CD4-positive, alpha-beta T cell (primary cell): ENCODE measurements at regions not wholly inside any gene's neighbourhood (a gene's known extent, or its start where the extent isn't known, plus 50 kb on each side); places are given as distances from the start of the nearest gene placed in this dataset.

ENCODE experiments used
- ATAC-seq: fragments of 200-7000 bp; cut with Tn5 transposase; one replicate; pipeline ENCODE4 v1.10.0; 2022; ENCODE audit warnings: mild to moderate bottlenecking; ENCODE audit not compliant: poor library complexity
- CTCF ChIA-PET: fragments of 350-600 bp; sonication (Branson Sonifier 250); formaldehyde crosslinking; loops from one replicate; lab custom pipeline; 2021; ENCODE audit warnings: antibody characterized with exemption, inconsistent platforms; lab: Charles Lee
- POLR2A ChIA-PET: fragments of 350-600 bp; sonication (Branson Sonifier 250); formaldehyde crosslinking; loops from one replicate; lab custom pipeline; 2021; ENCODE audit warnings: antibody characterized with exemption, inconsistent platforms; lab: Charles Lee
- DNase-seq, 14 experiments: peaks; one replicate each; pipeline ENCODE4 v3.0.0-alpha.2; 2013 to 2020; ENCODE audit warnings: mixed read lengths in 2 of 14
- H3K27ac ChIP-seq, 2 donors: one replicate each; pipeline versions ENCODE4 v1.5.1 to v1.7.0; 2013; ENCODE audit warnings: low read length in 2 of 2, low read depth in 1 of 2, mild to moderate bottlenecking in 1 of 2
- H3K27me3 ChIP-seq, 2 experiments: 1 replicate in 1 of 2; 2 replicates in 1 of 2; pipeline versions ENCODE4 v1.6.1 to v1.7.0; 2013; ENCODE audit warnings: low read length in 2 of 2, control low read depth in 1 of 2, mild to moderate bottlenecking in 1 of 2, moderate library complexity in 1 of 2; ENCODE audit not compliant: insufficient read depth in 2 of 2, control insufficient read depth in 1 of 2
- H3K36me3 ChIP-seq: one replicate; pipeline ENCODE4 v1.6.1; 2013; ENCODE audit warnings: low read length, control low read depth; ENCODE audit not compliant: insufficient read depth
- H3K4me1 ChIP-seq: one replicate; pipeline ENCODE4 v1.6.1; 2013; ENCODE audit warnings: low read length, control low read depth; ENCODE audit not compliant: insufficient read depth
- H3K4me3 ChIP-seq: one replicate; pipeline ENCODE4 v1.5.1; 2013; ENCODE audit warnings: mild to moderate bottlenecking, low read length, moderate library complexity
- H3K9me3 ChIP-seq, 2 experiments: 1 replicate in 1 of 2; 2 replicates in 1 of 2; pipeline versions ENCODE4 v1.6.1 to v1.7.0; 2013; ENCODE audit warnings: low read length in 2 of 2, mild to moderate bottlenecking in 2 of 2, control low read depth in 1 of 2, moderate library complexity in 1 of 2; ENCODE audit not compliant: control insufficient read depth in 1 of 2, insufficient read depth in 1 of 2
- H3K27ac Mint-ChIP-seq: one replicate; pipeline ENCODE4 v1.8.0; 2020; ENCODE audit warnings: mixed read lengths
- H3K27me3 Mint-ChIP-seq: one replicate; pipeline ENCODE4 v1.8.0; 2021; ENCODE audit warnings: mixed read lengths
- H3K36me3 Mint-ChIP-seq: one replicate; pipeline ENCODE4 v1.8.0; 2021; ENCODE audit warnings: low read depth, mixed read lengths
- H3K4me1 Mint-ChIP-seq: one replicate; pipeline ENCODE4 v1.8.0; 2021; ENCODE audit warnings: low read depth, mixed read lengths
- H3K4me3 Mint-ChIP-seq: one replicate; pipeline ENCODE4 v1.8.0; 2020; ENCODE audit warnings: mild to moderate bottlenecking, mixed read lengths
- H3K9me3 Mint-ChIP-seq: one replicate; pipeline ENCODE4 v1.8.0; 2020; ENCODE audit warnings: mixed read lengths
- CTCF ChIP-seq: fragments of 200-600 bp; IDR thresholded peaks from one replicate; pipeline ENCODE4 v1.8.0; 2022; ENCODE audit warnings: antibody characterized with exemption, mild to moderate bottlenecking
- intact Hi-C, 2 experiments: fragments of 100-400 bp; cut with DNase I in 1 of 2; cut with micrococcal nuclease in 1 of 2; formaldehyde crosslinking; loops; one replicate each; pipeline versions ENCODE4 v1.15.1 to v1.9.0; 2023 to 2025; cut with DNase I, micrococcal nuclease

GRCh38 chr11:106619320-106619990 is 398.8 kb downstream of the GUCY1A2 start:
- Mint-ChIP-seq H3K27ac (no peak overlapping the region), H3K27me3 (no peaks in the 10 kb centered on the region), H3K4me3 (no peak overlapping the region), H3K4me1 (no peaks in the 10 kb centered on the region), H3K9me3 (peaks cover 2% of the 10 kb centered on the region), H3K36me3 (no peaks in the 10 kb centered on the region)
- H3K4me1 ChIP-seq: no peaks in the 10 kb centered on the region
- DNase-seq (no peak), ATAC-seq (no peak)
- H3K36me3 ChIP-seq: no peaks in the 10 kb centered on the region
- H3K27me3 ChIP-seq: no peaks in the 10 kb centered on the region
- no peak overlapping the region for H3K27ac ChIP-seq
- intact Hi-C loops: no loop called here
- ChIA-PET POLR2A (no interaction called here), CTCF (no interaction called here)
- no peak overlapping the region for H3K4me3 ChIP-seq
- no peaks in the 10 kb centered on the region for H3K9me3 ChIP-seq
- no peak for TF ChIP-seq CTCF

GRCh38 chr11:106621484-106621883 is 396.8 kb downstream of the GUCY1A2 start:
- CTCF ChIA-PET: interaction anchor here (1.6 kb wide), 1 partner anchor 28 kb away, joined by 3 read pairs; no protein-coding TSS in a partner anchor
- no peak for ATAC-seq
- no peaks in the 10 kb centered on the region for H3K4me1 Mint-ChIP-seq
- no peaks in the 10 kb centered on the region for H3K36me3 Mint-ChIP-seq
- peaks cover 5% of the 10 kb centered on the region for H3K9me3 Mint-ChIP-seq
- intact Hi-C loops: no loop called here
- DNase-seq: no peak
- no peaks in the 10 kb centered on the region for H3K9me3 ChIP-seq
- no peaks in the 10 kb centered on the region for H3K27me3 ChIP-seq
- no peak overlapping the region for H3K27ac Mint-ChIP-seq
- TF ChIP-seq CTCF: no peak
- H3K4me3 ChIP-seq: no peak overlapping the region
- H3K27ac ChIP-seq: no peak overlapping the region
- POLR2A ChIA-PET: no interaction called here
- H3K36me3 ChIP-seq: no peaks in the 10 kb centered on the region
- no peak overlapping the region for H3K4me3 Mint-ChIP-seq
- no peaks in the 10 kb centered on the region for H3K4me1 ChIP-seq
- no peaks in the 10 kb centered on the region for H3K27me3 Mint-ChIP-seq
